ENCODE measurements at regions not wholly inside any gene's neighbourhood (a gene's known extent, or its start where the extent isn't known, plus 50 kb on each side); places are given as distances from the start of the nearest gene placed in this dataset.
A peak's percentile ranks its signal among the peaks of the same experiment; 100 is the strongest.

GRCh38 chr10:78750418-78750817 lies 318.3 kb upstream of the ZMIZ1 start:
- DNase-seq, result no peak

GRCh38 chr10:78751716-78752115 lies 317.1 kb upstream of the ZMIZ1 start:
- no peak for DNase-seq

GRCh38 chr10:78752221-78752620 lies 316.5 kb upstream of the ZMIZ1 start:
- no peak for DNase-seq

- DNase-seq, result no peak
These were observed 316.1 kb upstream of the ZMIZ1 start for GRCh38 chr10:78752708-78753107.

DNA sequence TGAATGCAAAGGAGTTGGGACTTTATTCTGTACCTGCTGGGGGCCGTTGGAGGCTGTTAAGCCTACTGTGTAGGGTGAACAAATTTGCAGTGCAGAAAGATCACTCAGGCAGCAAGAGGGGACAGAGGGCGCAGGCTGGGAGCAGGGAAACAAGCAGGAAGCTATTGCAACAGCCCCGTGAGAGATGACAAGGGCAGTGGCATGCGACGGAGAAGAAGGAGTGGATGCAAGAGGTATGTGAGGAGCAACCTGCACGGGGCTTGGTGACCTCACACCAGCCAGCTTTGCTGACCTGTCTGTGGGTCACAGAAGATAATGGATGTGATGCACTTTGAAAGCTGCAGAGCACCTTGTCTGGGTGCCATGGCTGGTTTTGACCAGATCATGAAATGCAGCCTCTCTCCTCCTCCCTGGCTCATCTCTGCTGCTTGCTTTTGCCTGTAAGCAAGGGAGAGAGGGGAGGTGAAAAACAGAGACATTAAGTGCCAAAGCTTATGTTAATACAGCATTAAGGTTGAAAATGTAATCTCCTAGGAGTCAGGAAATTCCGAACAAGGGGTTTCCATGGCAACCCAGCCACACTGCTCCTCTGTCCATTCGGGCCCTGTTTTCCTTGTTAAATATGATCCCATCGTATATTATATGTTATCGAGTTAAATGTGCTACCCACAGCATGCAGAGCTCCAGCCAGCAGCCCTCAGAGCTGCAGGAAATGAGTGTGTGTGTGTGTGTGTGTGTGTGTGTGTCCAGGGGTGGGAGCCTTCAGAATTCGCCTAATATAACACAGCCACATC lies 314.3 kb upstream of the ZMIZ1 start:
- peak; percentile 89 for DNase-seq

- peak; percentile 61 for DNase-seq
These were observed 313.6 kb upstream of the ZMIZ1 start for GRCh38 chr10:78755063-78755701.

DNA sequence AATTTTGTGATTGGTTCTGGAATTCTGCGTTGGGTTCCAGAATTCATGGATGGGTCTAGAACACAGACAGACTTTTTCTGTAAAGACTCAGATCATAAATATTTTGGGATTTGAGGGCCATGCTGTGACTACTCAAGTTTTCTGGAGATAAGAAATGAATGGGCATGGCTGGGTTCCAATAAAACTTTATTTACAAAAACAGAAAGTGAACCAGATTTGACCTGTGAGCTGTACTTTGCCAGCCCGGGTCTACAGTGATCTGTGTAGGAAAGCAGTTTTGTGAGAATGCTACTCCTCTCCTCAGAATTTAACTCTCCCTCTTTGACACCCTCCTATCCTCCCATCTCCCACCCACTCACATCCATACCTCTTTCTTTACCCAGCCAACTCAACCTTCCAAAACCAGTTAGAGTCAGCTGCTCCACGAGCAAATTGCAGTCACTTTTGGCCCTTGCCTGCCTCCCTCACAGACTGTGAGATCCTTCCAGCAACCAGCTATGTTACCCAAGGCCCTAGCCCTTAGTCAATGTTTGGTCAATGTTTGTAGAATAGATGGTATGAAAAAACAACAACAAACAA lies 312.8 kb upstream of the ZMIZ1 start:
- no peak for DNase-seq

- peak; percentile 70 for DNase-seq
These were observed 312.0 kb upstream of the ZMIZ1 start for GRCh38 chr10:78756604-78757343.

GRCh38 chr10:78757344-78757925 lies 311.3 kb upstream of the ZMIZ1 start:
- DNase-seq, result no peak

GRCh38 chr10:78758176-78758575 lies 310.6 kb upstream of the ZMIZ1 start:
- DNase-seq, result no peak

DNA sequence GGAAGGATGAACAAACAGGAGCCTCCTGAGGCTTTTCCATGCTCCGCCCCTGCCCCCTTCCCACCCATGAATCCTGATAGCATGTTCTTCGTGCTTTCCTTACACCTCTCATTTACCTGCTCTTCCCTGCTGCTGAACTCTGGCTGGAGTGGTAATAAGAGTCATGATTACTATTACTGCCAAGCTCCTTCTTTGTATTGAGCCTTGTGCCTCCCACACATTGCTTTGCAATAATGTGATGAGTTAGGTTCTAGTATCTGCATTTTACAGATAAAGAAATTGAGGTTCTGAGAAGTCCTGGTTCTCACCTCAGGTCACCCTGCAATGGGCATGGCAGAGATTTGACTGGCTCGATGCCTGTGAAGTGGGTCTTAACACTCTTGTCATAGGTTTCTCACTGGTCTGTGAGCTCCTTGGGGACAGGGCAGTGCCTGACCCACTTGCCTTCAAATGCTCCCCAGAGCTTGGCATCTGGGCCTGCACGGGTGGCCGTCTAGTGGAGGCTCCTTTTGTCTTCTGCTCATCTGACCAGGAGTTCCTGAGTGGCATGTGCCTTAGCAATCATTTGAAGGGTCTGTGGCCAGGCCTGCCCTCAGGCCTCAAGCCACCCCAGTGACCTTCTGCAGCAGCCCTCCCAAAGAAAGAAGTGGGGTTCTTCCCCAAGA lies 309.2 kb upstream of the ZMIZ1 start:
- no peak for DNase-seq

GRCh38 chr10:78760463-78761310 lies 308.1 kb upstream of the ZMIZ1 start:
- DNase-seq, result no peak

GRCh38 chr10:78761311-78761781 lies 307.4 kb upstream of the ZMIZ1 start:
- DNase-seq, result no peak

DNA sequence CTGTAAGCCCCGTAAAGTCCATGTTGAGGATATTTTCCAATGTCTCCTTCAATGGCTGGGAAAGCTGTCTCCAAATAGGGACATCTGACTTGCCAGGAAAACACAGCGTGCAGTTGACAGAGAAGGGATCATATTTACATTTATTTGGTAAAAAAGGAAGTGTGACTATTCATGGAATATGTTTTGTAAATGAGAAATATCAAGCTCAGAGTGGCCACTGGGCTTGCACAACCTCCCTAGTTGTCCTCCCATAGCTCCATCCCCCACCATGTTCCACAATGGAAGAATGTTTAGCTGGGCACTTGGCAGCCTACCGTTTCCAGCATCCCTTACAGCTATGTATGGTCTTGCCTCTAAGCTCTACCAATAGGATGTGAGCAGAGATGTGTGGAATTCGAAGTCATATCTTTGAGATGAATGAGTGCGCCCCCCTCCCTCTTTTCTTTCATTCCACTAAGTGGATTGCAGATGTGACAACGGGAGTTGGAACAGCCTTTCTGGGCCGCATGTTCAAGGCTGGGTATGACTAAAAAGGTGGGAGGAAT lies 306.6 kb upstream of the ZMIZ1 start:
- DNase-seq, result no peak

- DNase-seq, result no peak
These were observed 305.5 kb upstream of the ZMIZ1 start for GRCh38 chr10:78763234-78763633.

DNA sequence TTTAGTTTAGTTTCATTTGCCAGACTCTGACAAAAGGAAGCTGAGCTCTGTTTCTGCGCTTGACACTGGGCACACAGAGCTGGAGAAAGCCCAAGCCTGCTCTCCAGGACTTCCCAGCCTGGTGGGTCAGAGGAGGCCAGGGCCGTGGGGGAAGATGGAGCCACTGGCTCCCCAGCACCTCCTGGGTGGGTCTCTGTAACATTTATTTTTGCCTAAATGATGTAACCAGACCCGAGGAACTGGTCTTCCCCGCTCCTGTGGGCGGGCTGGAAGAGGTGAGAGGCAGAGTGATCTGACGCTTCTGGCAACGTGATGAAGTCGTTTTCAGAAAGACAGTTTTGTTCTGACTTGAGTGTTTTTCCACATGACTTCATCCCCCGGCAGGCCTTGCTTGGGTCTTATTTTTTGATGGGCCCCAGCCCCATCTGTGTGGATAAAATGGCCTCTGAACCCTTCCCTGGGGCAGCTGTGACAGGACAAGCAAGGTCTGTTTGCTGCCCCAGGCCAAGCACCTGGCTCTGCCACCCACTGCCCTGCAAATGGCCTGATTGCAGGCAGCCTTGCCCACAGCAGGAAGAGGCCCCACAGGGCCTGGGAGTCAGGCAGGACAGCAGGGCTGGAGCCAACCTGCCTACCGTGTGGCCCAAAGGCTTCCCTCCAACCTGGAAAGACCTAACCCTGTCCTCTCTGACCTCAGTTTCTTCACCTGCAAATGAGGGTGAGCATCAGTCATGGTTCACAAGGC lies 304.9 kb upstream of the ZMIZ1 start:
- DNase-seq, result peak; percentile 88

DNA sequence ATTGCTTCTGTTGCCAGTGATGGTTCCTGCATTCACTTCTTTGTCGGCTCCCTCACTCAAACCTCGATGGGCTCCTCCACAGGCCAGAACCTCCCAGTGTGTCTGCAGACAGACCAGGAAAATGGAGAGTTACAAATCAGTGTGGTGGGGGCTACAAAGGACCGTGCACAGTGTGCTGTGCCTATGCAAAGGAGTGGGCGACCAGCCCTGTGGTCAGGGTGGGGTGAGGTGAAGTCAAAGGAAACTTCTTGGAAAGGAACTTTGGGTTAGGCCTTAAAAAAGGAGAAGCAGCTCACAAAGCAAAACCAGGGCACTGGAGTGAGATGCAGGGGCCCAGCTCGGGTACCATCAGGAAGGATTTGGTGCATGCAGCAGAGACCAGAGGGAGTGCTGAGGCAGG lies 304.3 kb upstream of the ZMIZ1 start:
- DNase-seq, result no peak

- DNase-seq, result peak; percentile 12
These were observed 303.8 kb upstream of the ZMIZ1 start for GRCh38 chr10:78764846-78765430.

- DNase-seq, result peak; percentile 27
These were observed 302.9 kb upstream of the ZMIZ1 start for GRCh38 chr10:78765726-78766335.

All from right hindlimb (tissue), 1 donor.